Caco-2 (cell line): ENCODE measurements at regions not wholly inside any gene's neighbourhood (a gene's known extent, or its start where the extent isn't known, plus 50 kb on each side); places are given as distances from the start of the nearest gene placed in this dataset.

Experiments
- BruUV-seq: library from RNA; stranded (reverse); fragments of 400-500 nt; replicated peaks from 2 replicates; lab custom pipeline; 2021; lab: Mats Ljungman, UMichigan
- CTCF ChIA-PET: fragments of 300-600 bp; sonication (Branson Sonifier 250); formaldehyde crosslinking; loops from one replicate; lab custom pipeline; 2022; ENCODE audit warnings: antibody characterized with exemption; lab: Charles Lee
- POLR2A ChIA-PET: fragments of 300-600 bp; sonication (Branson Sonifier 250); formaldehyde crosslinking; loops from one replicate; lab custom pipeline; 2022; ENCODE audit warnings: antibody characterized with exemption; lab: Charles Lee
- DNase-seq, 2 experiments: peaks; one replicate each; pipeline versions ENCODE4 v3.0.0 to v3.0.0-alpha.2; 2020 to 2022
- H3K27me3 ChIP-seq: replicated peaks from 2 replicates; pipeline ENCODE4 v1.6.0; 2011; ENCODE audit warnings: low read length; ENCODE audit not compliant: control insufficient read depth, insufficient read depth
- H3K36me3 ChIP-seq: 2 replicates; pipeline ENCODE4 v1.5.1; 2011; ENCODE audit warnings: low read length; ENCODE audit not compliant: control insufficient read depth, insufficient read depth
- H3K4me1 ChIP-seq: fragments of 250-450 bp; sonication (Bioruptor Pico); 2 replicates; pipeline ENCODE4 v1.5.1; 2020; ENCODE audit warnings: mild to moderate bottlenecking
- H3K4me3 ChIP-seq: 2 replicates; pipeline ENCODE4 v1.5.1; 2011; ENCODE audit warnings: low read depth, mild to moderate bottlenecking, control low read depth, low read length
- H3K9me3 ChIP-seq: fragments of 250-450 bp; sonication (Bioruptor Pico); 2 replicates; pipeline ENCODE4 v1.5.1; 2020; ENCODE audit warnings: mild to moderate bottlenecking, moderate library complexity
- H3K27ac Mint-ChIP-seq: one replicate; pipeline ENCODE4 v1.8.0; 2022; ENCODE audit warnings: mixed read lengths; ENCODE audit not compliant: unreplicated experiment
- H3K27me3 Mint-ChIP-seq: one replicate; pipeline ENCODE4 v1.8.0; 2022; ENCODE audit warnings: mixed read lengths; ENCODE audit not compliant: insufficient read depth, unreplicated experiment
- H3K36me3 Mint-ChIP-seq: one replicate; pipeline ENCODE4 v1.8.0; 2022; ENCODE audit warnings: mild to moderate bottlenecking, mixed read lengths; ENCODE audit not compliant: insufficient read depth, unreplicated experiment
- H3K4me1 Mint-ChIP-seq: one replicate; pipeline ENCODE4 v1.8.0; 2022; ENCODE audit warnings: low read depth, mixed read lengths; ENCODE audit not compliant: unreplicated experiment
- H3K4me3 Mint-ChIP-seq: one replicate; pipeline ENCODE4 v1.8.0; 2022; ENCODE audit warnings: mild to moderate bottlenecking, moderate library complexity, mixed read lengths; ENCODE audit not compliant: unreplicated experiment
- H3K9me3 Mint-ChIP-seq: one replicate; pipeline ENCODE4 v1.8.0; 2022; ENCODE audit warnings: mixed read lengths; ENCODE audit not compliant: unreplicated experiment
- CTCF ChIP-seq, 2 experiments: fragments of 200-600 bp in 1 of 2; IDR thresholded peaks; 1 replicate in 1 of 2; 2 replicates in 1 of 2; pipeline versions ENCODE4 v1.5.1 to v1.8.0; 2011 to 2022; ENCODE audit warnings: antibody characterized with exemption in 1 of 2, control low read depth in 1 of 2, inconsistent platforms in 1 of 2, low read depth in 1 of 2, low read length in 1 of 2, mild to moderate bottlenecking in 1 of 2, moderate library complexity in 1 of 2; ENCODE audit not compliant: insufficient read depth in 1 of 2, severe bottlenecking in 1 of 2, unreplicated experiment in 1 of 2
- intact Hi-C: fragments of 100-400 bp; cut with micrococcal nuclease; formaldehyde crosslinking; loops from one replicate; pipeline ENCODE4 v1.10.0; 2022; ENCODE audit not compliant: unreplicated experiment

- DNase-seq, result no peak
- BruUV-seq, result no TSS peak
- intact Hi-C loops, result no loop called here
- no peaks in the 10 kb centered on the region for H3K27me3 Mint-ChIP-seq
- H3K36me3 ChIP-seq, result peaks cover 2% of the 10 kb centered on the region; the same call in 1 of the 2 replicates
- no peaks in the 10 kb centered on the region for H3K27me3 ChIP-seq
- no peak for TF ChIP-seq CTCF (IDR thresholded peaks at IDR 0.05; ENCODE audit: insufficient read depth in 1 of 2, low read depth in 1 of 2, low read length in 1 of 2, severe bottlenecking in 1 of 2, unreplicated experiment in 1 of 2)
- no peak overlapping the region for H3K4me3 Mint-ChIP-seq
- ChIA-PET POLR2A (no interaction called here), CTCF (interaction anchor here (0.6 to 1.0 kb wide), 2 partner anchors 15 to 190 kb away, joined by 3 to 8 read pairs; no protein-coding TSS in a partner anchor)
- no peaks in the 10 kb centered on the region for H3K9me3 ChIP-seq
- peaks cover 28% of the 10 kb centered on the region for H3K36me3 Mint-ChIP-seq
- H3K4me1 Mint-ChIP-seq, result no peaks in the 10 kb centered on the region
- no peak overlapping the region for H3K4me3 ChIP-seq
- H3K9me3 Mint-ChIP-seq, result no peaks in the 10 kb centered on the region
- H3K4me1 ChIP-seq, result peaks cover 28% of the 10 kb centered on the region
- no peak overlapping the region for H3K27ac Mint-ChIP-seq
Observed at GRCh38 chr6:22891934-22892333, 322.6 kb downstream of the HDGFL1 start.

GRCh38 chr6:22892452-22892851 is 323.1 kb downstream of the HDGFL1 start:
- DNase-seq, result no peak
- BruUV-seq, result no TSS peak
- no peaks in the 10 kb centered on the region for H3K27me3 Mint-ChIP-seq
- no peaks in the 10 kb centered on the region for H3K4me1 Mint-ChIP-seq
- peaks cover 23% of the 10 kb centered on the region for H3K4me1 ChIP-seq
- no peak overlapping the region for H3K27ac Mint-ChIP-seq
- H3K36me3 Mint-ChIP-seq, result peaks cover 25% of the 10 kb centered on the region
- ChIA-PET CTCF (interaction anchor here (0.6 to 1.0 kb wide), 2 partner anchors 15 to 189 kb away, joined by 3 to 8 read pairs; no protein-coding TSS in a partner anchor), POLR2A (no interaction called here)
- no peaks in the 10 kb centered on the region for H3K9me3 Mint-ChIP-seq
- no peaks in the 10 kb centered on the region for H3K27me3 ChIP-seq
- H3K9me3 ChIP-seq, result no peaks in the 10 kb centered on the region
- peaks cover 2% of the 10 kb centered on the region; the same call in 1 of the 2 replicates for H3K36me3 ChIP-seq
- intact Hi-C loops, result no loop called here
- TF ChIP-seq CTCF (IDR thresholded peaks at IDR 0.05; ENCODE audit: insufficient read depth in 1 of 2, low read depth in 1 of 2, low read length in 1 of 2, severe bottlenecking in 1 of 2, unreplicated experiment in 1 of 2), result no peak
- no peak overlapping the region for H3K4me3 Mint-ChIP-seq
- H3K4me3 ChIP-seq, result no peak overlapping the region

- H3K9me3 Mint-ChIP-seq, result no peaks in the 10 kb centered on the region
- TF ChIP-seq CTCF (IDR thresholded peaks at IDR 0.05; ENCODE audit: insufficient read depth in 1 of 2, low read depth in 1 of 2, low read length in 1 of 2, severe bottlenecking in 1 of 2, unreplicated experiment in 1 of 2), result no peak
- no TSS peak for BruUV-seq
- no peak overlapping the region for H3K27ac Mint-ChIP-seq
- Histone ChIP-seq H3K4me3 (no peak overlapping the region), H3K27me3 (no peaks in the 10 kb centered on the region), H3K4me1 (peaks cover 3% of the 10 kb centered on the region; the same call in 1 of the 2 replicates), H3K9me3 (no peaks in the 10 kb centered on the region), H3K36me3 (peaks cover 2% of the 10 kb centered on the region; the same call in 1 of the 2 replicates)
- no peak overlapping the region for H3K4me3 Mint-ChIP-seq
- intact Hi-C loops, result no loop called here
- DNase-seq, result no peak
- H3K27me3 Mint-ChIP-seq, result no peaks in the 10 kb centered on the region
- POLR2A ChIA-PET, result no interaction called here
- H3K4me1 Mint-ChIP-seq, result no peaks in the 10 kb centered on the region
- H3K36me3 Mint-ChIP-seq, result peaks cover 35% of the 10 kb centered on the region
- CTCF ChIA-PET, result no interaction called here
Observed at GRCh38 chr6:22896696-22897095, 327.3 kb downstream of the HDGFL1 start.
